Heart left ventricle (tissue), 16 donors: ENCODE measurements at regions not wholly inside any gene's neighbourhood (a gene's known extent, or its start where the extent isn't known, plus 50 kb on each side); places are given as distances from the start of the nearest gene placed in this dataset.

Experiments used
- ATAC-seq, 4 donors: fragments of 200-7000 bp; cut with Tn5 transposase; one replicate each; pipeline ENCODE4 v1.9.1; 2020 to 2022; ENCODE audit warnings: moderate library complexity in 4 of 4, mild to moderate bottlenecking in 3 of 4, moderate number of reproducible peaks in 1 of 4
- DNase-seq, 5 donors: peaks; one replicate each; pipeline ENCODE4 v3.0.0-alpha.2; 2020
- H3K27ac ChIP-seq, 12 donors: fragments of 200-600 bp; sonication (generic) in 4 of 12; one replicate each; pipeline versions ENCODE4 v1.5.0 to v1.8.0; 2016 to 2022; ENCODE audit warnings: mild to moderate bottlenecking in 2 of 12
- H3K27me3 ChIP-seq, 9 donors: fragments of 200-600 bp; sonication (generic) in 2 of 9; one replicate each; pipeline versions ENCODE4 v1.5.1 to v1.8.0; 2016 to 2022; ENCODE audit warnings: mild to moderate bottlenecking in 3 of 9
- H3K36me3 ChIP-seq, 9 donors: fragments of 200-600 bp; sonication (generic) in 2 of 9; one replicate each; pipeline versions ENCODE4 v1.5.0 to v1.8.0; 2018 to 2022; ENCODE audit warnings: mild to moderate bottlenecking in 2 of 9
- H3K4me1 ChIP-seq, 12 donors: fragments of 200-600 bp; sonication (generic) in 4 of 12; one replicate each; pipeline versions ENCODE4 v1.5.0 to v1.8.0; 2016 to 2022; ENCODE audit warnings: mild to moderate bottlenecking in 3 of 12
- H3K4me3 ChIP-seq, 12 donors: fragments of 200-600 bp; sonication (generic) in 4 of 12; one replicate each; pipeline versions ENCODE4 v1.5.0 to v1.8.0; 2017 to 2022; ENCODE audit warnings: mild to moderate bottlenecking in 9 of 12, moderate library complexity in 4 of 12
- H3K9me3 ChIP-seq, 12 donors: fragments of 200-600 bp; sonication (generic) in 4 of 12; one replicate each; pipeline versions ENCODE4 v1.5.0 to v1.8.0; 2016 to 2022; ENCODE audit warnings: mild to moderate bottlenecking in 1 of 12
- POLR2A ChIP-seq, 2 donors: fragments of 450-650 bp; IDR thresholded peaks; one replicate each; pipeline ENCODE4 v1.6.1; 2017; ENCODE audit warnings: antibody characterized with exemption in 2 of 2, mild to moderate bottlenecking in 2 of 2, moderate library complexity in 2 of 2
- WGBS, 4 donors: extraction: QIAGEN DNeasy Blood & Tissue Kit in 2 of 4; methylation state at CpG; one replicate each; pipeline versions ENCODE4 v1.1.5 to v1.1.7; 2013 to 2018; 5-methylcytosine and 5-hydroxymethylcytosine counted together
- intact Hi-C, 10 donors: fragments of 100-400 bp; cut with DNase I; formaldehyde crosslinking; loops; one replicate each; pipeline versions ENCODE4 v1.11.1 to v1.14.2; 2022
- TF ChIP-seq, protein P1 (sequence below), 12 donors: fragments of 200-600 bp; sonication (generic) in 4 of 12; IDR thresholded peaks; one replicate each; pipeline versions ENCODE4 v1.5.0 to v1.8.0; 2018 to 2022; ENCODE audit warnings: antibody characterized with exemption in 12 of 12, mild to moderate bottlenecking in 5 of 12
- donor health status: ischemic (EF 13 %, LVEDD 7.1; RV severe dilation, severe dysfunction).
- donor health status: healthy with polysubstance abuse.
- donor health status: DM: no; HTN: yes; CAD: no.
- donor health status: DM: no; HTN: no; CAD: no.
- donor health status: ischemic (EF 25% LVEDD 6.9; RV normal size, moderate dysfunction).
- donor health status: ischemic (EF 25% LVEDD 5.7; RV mildly dilated, moderate dysfunction).
- donor health status: healthy.
- donor health status: DM: yes; HTN: yes; CAD: no.
- donor health status: ischemic (EF 35%, LVEDD 5.7; RV mildly dilated, moderate dysfunction).
- donor health status: nonischemic (EF 11% LVEDD 7.7; RV severe dilation, severe dysfunction).
- donor health status: DM: yes; HTN: yes; CAD: no.
- donor health status: PGD.
- donor health status: ischemic (EF 29% LVEDD 5.4; RV normal size, mild dysfunction).
- donor health status: nonischemic (EF 23%, LVEDD 6.1; RV moderate dilation, normal function).

DNA sequence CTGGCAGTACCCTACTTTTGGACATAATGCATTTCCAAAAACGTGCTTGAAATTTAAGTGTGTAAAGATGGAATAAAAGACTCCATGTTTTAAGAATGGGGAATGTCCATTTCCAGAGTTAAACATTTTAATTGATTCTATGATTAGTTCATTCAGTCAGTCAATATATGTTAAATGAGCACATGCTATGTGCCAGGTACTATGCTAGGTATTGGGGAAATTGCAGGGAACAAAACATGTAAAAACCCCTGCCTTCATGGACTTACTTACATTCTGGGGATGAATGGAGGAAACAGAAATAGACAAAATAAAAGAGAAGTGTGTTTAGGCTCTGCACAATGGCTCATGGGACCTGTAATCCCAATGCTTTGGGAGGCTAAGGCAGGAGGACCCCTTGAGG is 288.6 kb downstream of the MTX2 start:
- no peaks in the 10 kb centered on the region for H3K9me3 ChIP-seq
- no peak overlapping the region for H3K27ac ChIP-seq
- no peaks in the 10 kb centered on the region for H3K36me3 ChIP-seq
- peaks cover 0 to 15% (median 5%) of the 10 kb centered on the region in 12 donors for H3K4me1 ChIP-seq
- peaks cover 0 to 45% (median 17%) of the 10 kb centered on the region in 9 donors for H3K27me3 ChIP-seq
- TF ChIP-seq, protein P1, sequence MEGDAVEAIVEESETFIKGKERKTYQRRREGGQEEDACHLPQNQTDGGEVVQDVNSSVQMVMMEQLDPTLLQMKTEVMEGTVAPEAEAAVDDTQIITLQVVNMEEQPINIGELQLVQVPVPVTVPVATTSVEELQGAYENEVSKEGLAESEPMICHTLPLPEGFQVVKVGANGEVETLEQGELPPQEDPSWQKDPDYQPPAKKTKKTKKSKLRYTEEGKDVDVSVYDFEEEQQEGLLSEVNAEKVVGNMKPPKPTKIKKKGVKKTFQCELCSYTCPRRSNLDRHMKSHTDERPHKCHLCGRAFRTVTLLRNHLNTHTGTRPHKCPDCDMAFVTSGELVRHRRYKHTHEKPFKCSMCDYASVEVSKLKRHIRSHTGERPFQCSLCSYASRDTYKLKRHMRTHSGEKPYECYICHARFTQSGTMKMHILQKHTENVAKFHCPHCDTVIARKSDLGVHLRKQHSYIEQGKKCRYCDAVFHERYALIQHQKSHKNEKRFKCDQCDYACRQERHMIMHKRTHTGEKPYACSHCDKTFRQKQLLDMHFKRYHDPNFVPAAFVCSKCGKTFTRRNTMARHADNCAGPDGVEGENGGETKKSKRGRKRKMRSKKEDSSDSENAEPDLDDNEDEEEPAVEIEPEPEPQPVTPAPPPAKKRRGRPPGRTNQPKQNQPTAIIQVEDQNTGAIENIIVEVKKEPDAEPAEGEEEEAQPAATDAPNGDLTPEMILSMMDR (IDR thresholded peaks at IDR 0.05): no peak
- DNase-seq: no peak
- intact Hi-C loops: loop anchor here in 7 of 10 donors (5.0 to 10.0 kb wide), 4 partner anchors 77 to 283 kb away; no protein-coding TSS in a partner anchor
- ATAC-seq: no peak
- no peak overlapping the region for H3K4me3 ChIP-seq
- 88 to 97% (median 91%) methylated on average over 1 of the region's 1 CpG for WGBS, 4 donors

DNA sequence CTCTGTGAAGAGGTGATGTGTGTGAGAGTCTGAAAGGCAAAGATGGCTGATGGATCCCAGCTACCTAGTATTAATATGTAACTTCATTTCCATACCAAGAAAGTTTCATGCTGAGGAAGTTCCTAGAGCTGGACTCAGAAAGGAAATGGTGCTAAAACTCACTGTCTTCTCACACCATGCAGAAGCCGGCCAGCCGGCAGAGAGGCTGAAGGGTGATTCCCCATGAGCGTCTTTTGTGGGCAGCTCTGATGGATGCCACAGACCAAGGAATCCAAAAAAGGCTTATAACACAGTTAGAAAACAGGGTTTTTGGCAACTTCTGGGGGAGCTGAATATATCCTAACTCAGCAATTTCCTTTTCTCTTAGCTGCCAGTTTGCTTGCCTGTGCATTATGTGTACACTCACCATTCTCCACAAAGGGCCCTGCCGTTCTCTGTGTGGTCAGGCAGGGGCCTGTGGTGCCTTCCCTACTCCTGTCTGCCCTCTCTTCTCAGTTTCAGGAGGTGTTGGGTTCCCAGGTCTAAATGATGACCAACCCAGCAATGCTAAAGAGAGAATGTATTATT is 289.4 kb downstream of the MTX2 start:
- no peak overlapping the region for H3K27ac ChIP-seq
- H3K9me3 ChIP-seq: no peaks in the 10 kb centered on the region
- TF ChIP-seq, protein P1 (IDR thresholded peaks at IDR 0.05): no peak
- no peak for TF ChIP-seq POLR2A (IDR thresholded peaks at IDR 0.05)
- intact Hi-C loops: loop anchor here in 7 of 10 donors (5.0 to 10.0 kb wide), 4 partner anchors 76 to 284 kb away; no protein-coding TSS in a partner anchor
- H3K4me3 ChIP-seq: no peak overlapping the region
- peaks cover 0 to 53% (median 21%) of the 10 kb centered on the region in 9 donors for H3K27me3 ChIP-seq
- no peak for ATAC-seq
- no peaks in the 10 kb centered on the region for H3K36me3 ChIP-seq
- WGBS, 4 donors: 77 to 94% (median 86%) methylated on average over 4 of the region's 4 CpGs
- DNase-seq: no peak
- H3K4me1 ChIP-seq: peaks cover 0 to 7% (median under 1%) of the 10 kb centered on the region in 12 donors

DNA sequence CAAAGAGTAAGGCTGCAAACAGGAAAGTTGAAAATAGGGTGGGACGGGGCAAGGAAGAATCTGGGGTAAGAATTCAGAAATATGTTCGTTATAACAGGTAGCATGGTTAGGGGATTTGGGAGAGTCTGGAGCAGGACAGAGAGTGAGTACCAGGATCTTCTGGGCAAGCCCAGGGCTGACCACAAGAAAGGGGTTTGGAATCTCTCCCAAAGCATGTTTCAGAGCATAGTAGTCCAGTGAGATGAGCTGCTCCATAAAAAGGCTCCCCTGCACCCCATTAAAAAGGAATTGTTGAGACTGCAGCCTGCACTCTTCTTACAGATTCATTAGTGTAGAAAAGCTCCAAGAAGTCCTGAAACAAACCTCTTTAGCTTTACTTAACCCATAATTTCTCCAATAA is 291.1 kb downstream of the MTX2 start:
- Histone ChIP-seq H3K36me3 (no peaks in the 10 kb centered on the region), H3K27ac (no peak overlapping the region), H3K9me3 (no peaks in the 10 kb centered on the region), H3K27me3 (peaks cover 0 to 60% (median 19%) of the 10 kb centered on the region in 9 donors), H3K4me1 (no peaks in the 10 kb centered on the region), H3K4me3 (no peak overlapping the region)
- WGBS, 4 donors: 41 to 47% (median 46%) methylated on average over 2 of the region's 2 CpGs
- no peak for TF ChIP-seq POLR2A (IDR thresholded peaks at IDR 0.05)
- TF ChIP-seq, protein P1 (IDR thresholded peaks at IDR 0.05): no peak
- intact Hi-C loops: loop anchor here in 2 of 10 donors (5.0 kb wide), 2 partner anchors 72 to 77 kb away; no protein-coding TSS in a partner anchor
- ATAC-seq (no peak), DNase-seq (no peak)

DNA sequence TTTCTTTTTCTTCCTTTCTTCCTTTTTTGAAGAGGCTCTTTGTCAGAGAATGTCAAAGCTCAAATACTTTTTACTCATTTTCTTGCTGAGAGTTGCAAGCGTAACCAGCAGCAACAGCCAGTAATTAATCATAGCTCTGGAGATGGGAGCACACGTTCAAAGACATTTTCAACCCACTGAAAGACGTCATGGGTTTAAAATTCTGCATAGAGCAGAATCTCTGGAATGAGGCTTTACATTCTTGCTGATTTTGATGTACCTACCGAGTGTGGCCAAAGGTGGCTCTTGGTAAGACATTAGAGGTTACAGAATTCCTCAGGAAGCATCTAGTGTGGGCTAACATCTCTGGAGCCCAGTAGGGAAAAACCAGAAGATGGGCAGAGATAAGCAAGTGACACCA is 292.5 kb downstream of the MTX2 start:
- no peaks in the 10 kb centered on the region for H3K9me3 ChIP-seq
- no peaks in the 10 kb centered on the region for H3K36me3 ChIP-seq
- intact Hi-C loops: loop anchor here in 2 of 10 donors (5.0 kb wide), 2 partner anchors 71 to 76 kb away; no protein-coding TSS in a partner anchor
- H3K4me3 ChIP-seq: no peak overlapping the region
- H3K27ac ChIP-seq: no peak overlapping the region
- ATAC-seq (no peak), DNase-seq (no peak)
- no peak for TF ChIP-seq POLR2A (IDR thresholded peaks at IDR 0.05)
- TF ChIP-seq, protein P1 (IDR thresholded peaks at IDR 0.05): no peak
- no peaks in the 10 kb centered on the region for H3K4me1 ChIP-seq
- peaks cover 0 to 47% (median 18%) of the 10 kb centered on the region in 9 donors for H3K27me3 ChIP-seq
- WGBS, 4 donors: 77 to 82% (median 80%) methylated on average over 4 of the region's 4 CpGs
